Small intestine (tissue), 7 donors: ENCODE measurements at regions not wholly inside any gene's neighbourhood (a gene's known extent, or its start where the extent isn't known, plus 50 kb on each side); places are given as distances from the start of the nearest gene placed in this dataset.

ENCODE experiments used
- DNase-seq, 2 donors: peaks; one replicate each; pipeline versions ENCODE4 v3.0.0 to v3.0.0-alpha.2; 2013
- FAIRE-seq: peaks from 2 replicates; lab custom pipeline; 2012; peaks lifted over from hg19 to GRCh38; lab: Jason Lieb, UNC
- H3K27ac ChIP-seq, 3 donors: one replicate each; pipeline ENCODE4 v1.5.1; 2013; ENCODE audit warnings: low read length in 2 of 3, mild to moderate bottlenecking in 2 of 3, control low read depth in 1 of 3, inconsistent platforms in 1 of 3, low read depth in 1 of 3, moderate library complexity in 1 of 3
- H3K27me3 ChIP-seq, 3 donors: one replicate each; pipeline ENCODE4 v1.6.1; 2013; ENCODE audit warnings: low read length in 3 of 3, inconsistent platforms in 1 of 3; ENCODE audit not compliant: control insufficient read depth in 3 of 3, insufficient read depth in 3 of 3
- H3K36me3 ChIP-seq, 3 donors: one replicate each; pipeline ENCODE4 v1.6.1; 2013; ENCODE audit warnings: low read length in 3 of 3, inconsistent platforms in 1 of 3, low read depth in 1 of 3, mild to moderate bottlenecking in 1 of 3, moderate library complexity in 1 of 3; ENCODE audit not compliant: control insufficient read depth in 3 of 3, insufficient read depth in 2 of 3
- H3K4me1 ChIP-seq, 3 donors: one replicate each; pipeline ENCODE4 v1.6.1; 2013; ENCODE audit warnings: low read length in 2 of 3, inconsistent platforms in 1 of 3, low read depth in 1 of 3, mild to moderate bottlenecking in 1 of 3, moderate library complexity in 1 of 3; ENCODE audit not compliant: control insufficient read depth in 3 of 3, insufficient read depth in 2 of 3
- H3K4me3 ChIP-seq, 3 donors: one replicate each; pipeline ENCODE4 v1.5.1; 2013; ENCODE audit warnings: low read length in 3 of 3, control low read depth in 1 of 3, inconsistent platforms in 1 of 3, low read depth in 1 of 3, mild to moderate bottlenecking in 1 of 3, moderate library complexity in 1 of 3
- H3K9me3 ChIP-seq, 2 donors: one replicate each; pipeline ENCODE4 v1.6.1; 2013; ENCODE audit warnings: low read depth in 1 of 2, low read length in 1 of 2; ENCODE audit not compliant: control insufficient read depth in 2 of 2, insufficient read depth in 1 of 2
- WGBS, 3 donors: extraction: QIAGEN DNeasy Blood & Tissue Kit; methylation state at CpG; one replicate each; pipeline ENCODE4 v1.1.7; 2013; 5-methylcytosine and 5-hydroxymethylcytosine counted together
- donor health status: healthy with polysubstance abuse.
- donor health status: control.
- donor health status: control.
- donor health status: Bipolar disorder and iron deficiency.
- donor health status: healthy.

GRCh38 chr9:84107995-84108394 is 127.4 kb downstream of the RMI1 start:
- H3K27ac ChIP-seq: no peak overlapping the region
- H3K27me3 ChIP-seq: no peaks in the 10 kb centered on the region
- no peaks in the 10 kb centered on the region for H3K36me3 ChIP-seq
- no peaks in the 10 kb centered on the region for H3K9me3 ChIP-seq
- DNase-seq: peak in 1 of 2 donors; percentile 14
- 4 to 40% (median 10%) methylated on average over 1 of the region's 1 CpG for WGBS, 3 donors
- FAIRE-seq: no peak
- peaks cover 0 to 1% (median 0%) of the 10 kb centered on the region in 3 donors for H3K4me1 ChIP-seq
- no peak overlapping the region for H3K4me3 ChIP-seq

GRCh38 chr9:84111726-84112125 is 131.1 kb downstream of the RMI1 start:
- peaks cover 0 to 1% (median 0%) of the 10 kb centered on the region in 3 donors for H3K4me1 ChIP-seq
- 90 to 96% (median 90%) methylated on average over 3 of the region's 3 CpGs for WGBS, 3 donors
- FAIRE-seq: no peak

GRCh38 chr9:84121991-84122523 is 141.5 kb downstream of the RMI1 start:
- peaks cover 0 to 4% (median 0%) of the 10 kb centered on the region in 3 donors for H3K4me1 ChIP-seq
- no peaks in the 10 kb centered on the region for H3K36me3 ChIP-seq
- WGBS, 3 donors: 63 to 81% (median 70%) methylated on average over 1 of the region's 1 CpG
- no peak for FAIRE-seq
- peak in 1 of 2 donors; percentile 30 for DNase-seq
- no peak overlapping the region for H3K4me3 ChIP-seq
- no peak overlapping the region for H3K27ac ChIP-seq
- H3K27me3 ChIP-seq: no peaks in the 10 kb centered on the region
- no peaks in the 10 kb centered on the region for H3K9me3 ChIP-seq

More at GRCh38 chr9:84111726-84112125, 131.1 kb downstream of the RMI1 start:
- Histone ChIP-seq H3K4me3 (no peak overlapping the region), H3K27ac (no peak overlapping the region), H3K9me3 (no peaks in the 10 kb centered on the region), H3K27me3 (no peaks in the 10 kb centered on the region), H3K36me3 (no peaks in the 10 kb centered on the region)
- no peak for DNase-seq

GRCh38 chr9:84122572-84122971 is 142.0 kb downstream of the RMI1 start:
- Histone ChIP-seq H3K4me3 (no peak overlapping the region), H3K9me3 (no peaks in the 10 kb centered on the region), H3K36me3 (no peaks in the 10 kb centered on the region), H3K27me3 (no peaks in the 10 kb centered on the region), H3K4me1 (peaks cover 0 to 4% (median 0%) of the 10 kb centered on the region in 3 donors), H3K27ac (no peak overlapping the region)
- WGBS, 3 donors: 74 to 76% (median 76%) methylated on average over 1 of the region's 1 CpG
- FAIRE-seq: no peak
- DNase-seq: no peak

GRCh38 chr9:84123648-84124406 is 143.2 kb downstream of the RMI1 start:
- 9 to 45% (median 20%) methylated on average over 3 of the region's 3 CpGs for WGBS, 3 donors
- no peak for FAIRE-seq

GRCh38 chr9:84125046-84125445 is 144.4 kb downstream of the RMI1 start:
- Histone ChIP-seq H3K9me3 (no peaks in the 10 kb centered on the region), H3K27me3 (no peaks in the 10 kb centered on the region), H3K27ac (no peak overlapping the region), H3K36me3 (no peaks in the 10 kb centered on the region), H3K4me1 (peaks cover 0 to 4% (median 0%) of the 10 kb centered on the region in 3 donors), H3K4me3 (no peak overlapping the region)
- FAIRE-seq (no peak), DNase-seq (no peak)
- WGBS, 3 donors: 89 to 95% (median 92%) methylated on average over 2 of the region's 2 CpGs

More at GRCh38 chr9:84123648-84124406, 143.2 kb downstream of the RMI1 start:
- no peaks in the 10 kb centered on the region for H3K36me3 ChIP-seq
- DNase-seq: peak in 1 of 2 donors; percentile 54
- no peaks in the 10 kb centered on the region for H3K27me3 ChIP-seq
- no peak overlapping the region for H3K27ac ChIP-seq
- H3K4me1 ChIP-seq: peaks cover 0 to 4% (median 0%) of the 10 kb centered on the region in 3 donors
- H3K4me3 ChIP-seq: no peak overlapping the region
- no peaks in the 10 kb centered on the region for H3K9me3 ChIP-seq

GRCh38 chr9:84129529-84129928 is 148.9 kb downstream of the RMI1 start:
- Histone ChIP-seq H3K27ac (no peak overlapping the region), H3K36me3 (no peaks in the 10 kb centered on the region), H3K27me3 (no peaks in the 10 kb centered on the region), H3K4me3 (no peak overlapping the region), H3K4me1 (no peaks in the 10 kb centered on the region), H3K9me3 (no peaks in the 10 kb centered on the region)
- peak in 1 of 2 donors; percentile 74 for DNase-seq
- FAIRE-seq: no peak
- WGBS, 3 donors: 45 to 62% (median 52%) methylated on average over 5 of the region's 5 CpGs

- DNase-seq (peak; percentile 23 to 78), FAIRE-seq (no peak)
- Histone ChIP-seq H3K27ac (peak overlapping the region in 1 of 3 donors; percentile 37), H3K27me3 (peaks cover 0 to 11% (median 6%) of the 10 kb centered on the region in 3 donors), H3K4me1 (peaks cover 5 to 9% (median 5%) of the 10 kb centered on the region in 3 donors), H3K36me3 (no peaks in the 10 kb centered on the region), H3K4me3 (no peak overlapping the region), H3K9me3 (no peaks in the 10 kb centered on the region)
- WGBS, 3 donors: 15 to 56% (median 37%) methylated on average over 13 of the region's 13 CpGs
Observed at GRCh38 chr9:84136119-84136868, 155.7 kb downstream of the RMI1 start.
